Endodermal cell (in vitro differentiated cells): ENCODE measurements at regions not wholly inside any gene's neighbourhood (a gene's known extent, or its start where the extent isn't known, plus 50 kb on each side); places are given as distances from the start of the nearest gene placed in this dataset.

ENCODE experiments used
- DNase-seq: peaks from one replicate; pipeline ENCODE4 v3.0.0-alpha.2; 2017
- H3K27ac ChIP-seq: 2 replicates; pipeline ENCODE4 v1.5.1; 2013; ENCODE audit warnings: mild to moderate bottlenecking, low read depth, low read length, moderate library complexity
- H3K27me3 ChIP-seq: 2 replicates; pipeline ENCODE4 v1.6.1; 2013; ENCODE audit warnings: mild to moderate bottlenecking, low read length, moderate library complexity; ENCODE audit not compliant: insufficient read depth, control insufficient read depth, poor library complexity, severe bottlenecking
- H3K36me3 ChIP-seq: 2 replicates; pipeline ENCODE4 v1.7.0; 2013; ENCODE audit warnings: mild to moderate bottlenecking, low read length, moderate library complexity; ENCODE audit not compliant: control insufficient read depth, insufficient read depth
- H3K4me1 ChIP-seq: one replicate; pipeline ENCODE4 v1.7.0; 2013; ENCODE audit warnings: low read length; ENCODE audit not compliant: control insufficient read depth, insufficient read depth
- H3K4me3 ChIP-seq: 2 replicates; pipeline ENCODE4 v1.5.1; 2013; ENCODE audit warnings: mild to moderate bottlenecking, low read length, moderate library complexity
- H3K9ac ChIP-seq: 2 replicates; pipeline ENCODE4 v1.6.1; 2013; ENCODE audit warnings: mild to moderate bottlenecking, low read length, moderate library complexity; ENCODE audit not compliant: poor library complexity, severe bottlenecking; ENCODE audit errors: extremely low read depth
- H3K9me3 ChIP-seq: 2 replicates; pipeline ENCODE4 v1.6.1; 2013; ENCODE audit warnings: mild to moderate bottlenecking, low read length, moderate library complexity; ENCODE audit not compliant: control insufficient read depth
- H3K27ac Mint-ChIP-seq: 2 replicates; pipeline ENCODE4 v1.8.0; 2020; ENCODE audit warnings: mixed read lengths
- H3K27me3 Mint-ChIP-seq: 2 replicates; pipeline ENCODE4 v1.8.0; 2021; ENCODE audit warnings: mild to moderate bottlenecking, mixed read lengths; ENCODE audit not compliant: insufficient read depth
- H3K36me3 Mint-ChIP-seq: 2 replicates; pipeline ENCODE4 v1.8.0; 2020; ENCODE audit warnings: low read depth, mixed read lengths
- H3K4me1 Mint-ChIP-seq: 2 replicates; pipeline ENCODE4 v1.8.0; 2020; ENCODE audit warnings: mixed read lengths
- H3K4me3 Mint-ChIP-seq: 2 replicates; pipeline ENCODE4 v1.8.0; 2020; ENCODE audit warnings: mild to moderate bottlenecking, moderate library complexity, mixed read lengths
- H3K9me3 Mint-ChIP-seq: 2 replicates; pipeline ENCODE4 v1.8.0; 2020; ENCODE audit warnings: mild to moderate bottlenecking, mixed read lengths
- WGBS, 2 experiments: methylation state at CpG; one replicate each; pipeline versions ENCODE4 v1.1.5 to v1.1.7; 2013; ENCODE audit warnings: missing lambda C conversion rate in 2 of 2, mixed read lengths in 1 of 2; ENCODE audit not compliant: insufficient coverage in 1 of 2, insufficient read length in 1 of 2; 5-methylcytosine and 5-hydroxymethylcytosine counted together
- TF ChIP-seq, protein P1 (sequence below): fragments of 200-600 bp; sonication (generic); conservative IDR thresholded peaks from 2 replicates; pipeline ENCODE4 v1.5.0; 2021; ENCODE audit warnings: antibody characterized with exemption, mild to moderate bottlenecking

GRCh38 chr10:128491686-128492085, 365.5 kb upstream of the MKI67 start:
- no peak for DNase-seq
- no peak overlapping the region for H3K9ac ChIP-seq
- Mint-ChIP-seq H3K4me1 (no peaks in the 10 kb centered on the region), H3K9me3 (peaks cover 6% of the 10 kb centered on the region), H3K4me3 (no peak overlapping the region), H3K27me3 (no peaks in the 10 kb centered on the region), H3K36me3 (no peaks in the 10 kb centered on the region), H3K27ac (no peak overlapping the region)
- no peak overlapping the region for H3K4me3 ChIP-seq
- no peaks in the 10 kb centered on the region for H3K27me3 ChIP-seq
- H3K9me3 ChIP-seq = no peaks in the 10 kb centered on the region
- H3K36me3 ChIP-seq = no peaks in the 10 kb centered on the region
- H3K4me1 ChIP-seq = no peaks in the 10 kb centered on the region
- TF ChIP-seq, protein P1, sequence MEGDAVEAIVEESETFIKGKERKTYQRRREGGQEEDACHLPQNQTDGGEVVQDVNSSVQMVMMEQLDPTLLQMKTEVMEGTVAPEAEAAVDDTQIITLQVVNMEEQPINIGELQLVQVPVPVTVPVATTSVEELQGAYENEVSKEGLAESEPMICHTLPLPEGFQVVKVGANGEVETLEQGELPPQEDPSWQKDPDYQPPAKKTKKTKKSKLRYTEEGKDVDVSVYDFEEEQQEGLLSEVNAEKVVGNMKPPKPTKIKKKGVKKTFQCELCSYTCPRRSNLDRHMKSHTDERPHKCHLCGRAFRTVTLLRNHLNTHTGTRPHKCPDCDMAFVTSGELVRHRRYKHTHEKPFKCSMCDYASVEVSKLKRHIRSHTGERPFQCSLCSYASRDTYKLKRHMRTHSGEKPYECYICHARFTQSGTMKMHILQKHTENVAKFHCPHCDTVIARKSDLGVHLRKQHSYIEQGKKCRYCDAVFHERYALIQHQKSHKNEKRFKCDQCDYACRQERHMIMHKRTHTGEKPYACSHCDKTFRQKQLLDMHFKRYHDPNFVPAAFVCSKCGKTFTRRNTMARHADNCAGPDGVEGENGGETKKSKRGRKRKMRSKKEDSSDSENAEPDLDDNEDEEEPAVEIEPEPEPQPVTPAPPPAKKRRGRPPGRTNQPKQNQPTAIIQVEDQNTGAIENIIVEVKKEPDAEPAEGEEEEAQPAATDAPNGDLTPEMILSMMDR = no peak
- WGBS, 2 experiments = 93 to 96% methylated on average over 4 to 5 of the region's 5 CpGs
- H3K27ac ChIP-seq = no peak overlapping the region

GRCh38 chr10:128493811-128494210, 367.6 kb upstream of the MKI67 start:
- H3K27ac ChIP-seq = no peak overlapping the region
- H3K27me3 Mint-ChIP-seq = no peaks in the 10 kb centered on the region
- no peaks in the 10 kb centered on the region for H3K36me3 Mint-ChIP-seq
- no peaks in the 10 kb centered on the region for H3K9me3 Mint-ChIP-seq
- no peak overlapping the region for H3K27ac Mint-ChIP-seq
- no peak for DNase-seq
- H3K4me1 ChIP-seq = no peaks in the 10 kb centered on the region
- WGBS, 2 experiments = 83 to 100% methylated on average over 2 to 4 of the region's 4 CpGs
- no peaks in the 10 kb centered on the region for H3K36me3 ChIP-seq
- no peak overlapping the region for H3K4me3 ChIP-seq
- H3K4me3 Mint-ChIP-seq = no peak overlapping the region
- H3K27me3 ChIP-seq = no peaks in the 10 kb centered on the region
- H3K9ac ChIP-seq = no peak overlapping the region
- TF ChIP-seq, protein P1 = no peak
- H3K4me1 Mint-ChIP-seq = no peaks in the 10 kb centered on the region
- H3K9me3 ChIP-seq = no peaks in the 10 kb centered on the region

DNA sequence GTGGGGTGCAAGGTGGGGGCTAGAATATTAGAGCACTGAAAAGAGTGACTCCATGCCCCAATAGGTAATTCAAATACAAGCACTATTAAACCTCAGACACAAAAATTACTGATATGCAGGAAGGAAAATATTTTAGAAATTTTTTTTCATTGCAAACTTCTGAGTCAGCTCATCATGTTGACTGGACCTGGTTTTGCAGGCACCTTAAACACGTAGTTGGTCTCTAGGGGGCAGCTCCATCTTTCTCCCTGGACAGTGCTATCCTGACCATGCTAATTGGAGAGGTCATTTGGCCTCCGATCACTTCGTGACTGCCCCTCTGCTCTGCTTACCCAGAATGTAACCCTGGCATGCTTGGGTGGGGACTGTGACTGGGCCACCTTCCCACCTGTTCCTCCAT, 368.4 kb upstream of the MKI67 start:
- Histone ChIP-seq H3K4me3 (no peak overlapping the region), H3K4me1 (no peaks in the 10 kb centered on the region)
- WGBS, 2 experiments = 77 to 94% methylated on average over 3 of the region's 3 CpGs

More for the DNA sequence above, 368.4 kb upstream of the MKI67 start:
- H3K9me3 ChIP-seq = no peaks in the 10 kb centered on the region
- H3K27ac ChIP-seq = no peak overlapping the region
- Mint-ChIP-seq H3K27me3 (no peaks in the 10 kb centered on the region), H3K36me3 (no peaks in the 10 kb centered on the region), H3K4me1 (no peaks in the 10 kb centered on the region), H3K9me3 (no peaks in the 10 kb centered on the region), H3K4me3 (no peak overlapping the region), H3K27ac (no peak overlapping the region)
- TF ChIP-seq, protein P1 = peak; percentile 63
- no peaks in the 10 kb centered on the region for H3K36me3 ChIP-seq
- H3K27me3 ChIP-seq = no peaks in the 10 kb centered on the region
- DNase-seq = no peak
- no peak overlapping the region for H3K9ac ChIP-seq
